ENCODE measurements at regions not wholly inside any gene's neighbourhood (a gene's known extent, or its start where the extent isn't known, plus 50 kb on each side); places are given as distances from the start of the nearest gene placed in this dataset.

DNA sequence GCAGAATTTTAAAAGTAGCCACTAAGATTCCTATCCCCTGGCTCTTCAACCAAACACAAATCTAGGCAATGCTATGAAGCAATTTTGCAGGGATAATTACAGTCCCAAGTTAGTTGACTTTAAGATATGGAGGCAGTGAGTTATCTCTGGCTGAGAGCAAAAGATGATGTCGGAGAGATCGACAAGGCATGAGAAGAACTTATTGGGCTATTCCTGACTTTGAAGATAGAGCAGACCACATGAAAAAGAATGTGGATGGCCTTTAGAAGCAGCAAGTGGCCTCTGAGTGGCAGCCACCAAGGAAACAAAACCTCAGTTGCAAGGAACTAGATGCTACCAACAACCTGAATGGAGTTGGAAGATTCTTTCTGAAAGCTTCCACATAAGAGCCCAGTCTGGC, 58.2 kb upstream of the PPM1B start:
- no peaks in the 10 kb centered on the region for H3K27me3 ChIP-seq (replicated peaks; ENCODE audit: control insufficient read depth, insufficient read depth, low read length, poor library complexity, severe bottlenecking)
- no peaks in the 10 kb centered on the region for H3K4me1 ChIP-seq (ENCODE audit: control insufficient read depth, insufficient read depth, low read length, poor library complexity, severe bottlenecking)
- no peaks in the 10 kb centered on the region for H3K9me3 ChIP-seq (ENCODE audit: control insufficient read depth, low read length)
- H3K4me3 ChIP-seq (ENCODE audit: insufficient read depth, low read depth, low read length, poor library complexity, severe bottlenecking): no peak overlapping the region
- DNase-seq: no peak
- H3K36me3 ChIP-seq (ENCODE audit: control insufficient read depth, insufficient read depth, low read length): no peaks in the 10 kb centered on the region
- H3K27ac ChIP-seq (ENCODE audit: insufficient read depth, low read length, poor library complexity, severe bottlenecking): no peak overlapping the region

DNA sequence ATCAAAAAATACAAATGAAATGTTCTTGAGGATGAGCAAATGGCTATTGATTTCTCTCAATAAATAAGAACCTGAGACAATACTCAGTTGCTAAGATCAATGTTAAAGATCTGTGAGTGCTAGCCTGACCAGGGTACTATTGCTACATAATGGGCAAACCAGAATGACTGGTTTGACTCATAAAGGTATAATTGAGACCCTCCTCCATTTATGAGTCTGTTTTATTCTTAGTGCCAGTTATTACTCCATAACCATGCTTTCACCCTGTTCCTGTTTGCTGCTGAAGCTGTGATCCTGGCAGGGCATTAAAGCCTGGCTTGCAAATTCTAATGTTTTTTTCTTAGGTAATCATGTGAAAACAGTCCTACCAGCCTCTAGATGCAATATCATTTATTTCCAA, 56.6 kb upstream of the PPM1B start:
- no peaks in the 10 kb centered on the region for H3K4me1 ChIP-seq (ENCODE audit: control insufficient read depth, insufficient read depth, low read length, poor library complexity, severe bottlenecking)
- no peak for DNase-seq
- no peaks in the 10 kb centered on the region for H3K27me3 ChIP-seq (replicated peaks; ENCODE audit: control insufficient read depth, insufficient read depth, low read length, poor library complexity, severe bottlenecking)

GRCh38 chr2:44116319-44116718, 52.4 kb upstream of the PPM1B start:
- Histone ChIP-seq H3K27ac (ENCODE audit: insufficient read depth, low read length, poor library complexity, severe bottlenecking) (no peak overlapping the region), H3K36me3 (ENCODE audit: control insufficient read depth, insufficient read depth, low read length) (no peaks in the 10 kb centered on the region), H3K4me3 (ENCODE audit: insufficient read depth, low read depth, low read length, poor library complexity, severe bottlenecking) (no peak overlapping the region), H3K9me3 (ENCODE audit: control insufficient read depth, low read length) (no peaks in the 10 kb centered on the region), H3K4me1 (ENCODE audit: control insufficient read depth, insufficient read depth, low read length, poor library complexity, severe bottlenecking) (peaks cover 5% of the 10 kb centered on the region), H3K27me3 (replicated peaks; ENCODE audit: control insufficient read depth, insufficient read depth, low read length, poor library complexity, severe bottlenecking) (no peaks in the 10 kb centered on the region)
- no peak for DNase-seq

More for the DNA sequence above, 56.6 kb upstream of the PPM1B start:
- no peaks in the 10 kb centered on the region for H3K9me3 ChIP-seq (ENCODE audit: control insufficient read depth, low read length)
- no peak overlapping the region for H3K4me3 ChIP-seq (ENCODE audit: insufficient read depth, low read depth, low read length, poor library complexity, severe bottlenecking)
- no peak overlapping the region for H3K27ac ChIP-seq (ENCODE audit: insufficient read depth, low read length, poor library complexity, severe bottlenecking)
- no peaks in the 10 kb centered on the region for H3K36me3 ChIP-seq (ENCODE audit: control insufficient read depth, insufficient read depth, low read length)

- H3K4me3 ChIP-seq (ENCODE audit: insufficient read depth, low read depth, low read length, poor library complexity, severe bottlenecking): no peak overlapping the region
- H3K36me3 ChIP-seq (ENCODE audit: control insufficient read depth, insufficient read depth, low read length): no peaks in the 10 kb centered on the region
- DNase-seq: no peak
- H3K9me3 ChIP-seq (ENCODE audit: control insufficient read depth, low read length): no peaks in the 10 kb centered on the region
- peaks cover 5% of the 10 kb centered on the region for H3K4me1 ChIP-seq (ENCODE audit: control insufficient read depth, insufficient read depth, low read length, poor library complexity, severe bottlenecking)
- no peak overlapping the region for H3K27ac ChIP-seq (ENCODE audit: insufficient read depth, low read length, poor library complexity, severe bottlenecking)
- H3K27me3 ChIP-seq (replicated peaks; ENCODE audit: control insufficient read depth, insufficient read depth, low read length, poor library complexity, severe bottlenecking): no peaks in the 10 kb centered on the region
Observed at GRCh38 chr2:44118257-44118656, 50.4 kb upstream of the PPM1B start.

Data from effector memory CD4-positive, alpha-beta T cell (primary cell).